Fibroblast of lung (primary cell): ENCODE measurements at regions not wholly inside any gene's neighbourhood (a gene's known extent, or its start where the extent isn't known, plus 50 kb on each side); places are given as distances from the start of the nearest gene placed in this dataset.

Source experiments
- DNase-seq, 2 donors: peaks; one replicate each; pipeline versions ENCODE4 v3.0.0 to v3.0.0-alpha.2; 2010; ENCODE audit warnings: low read depth in 2 of 2
- H2AFZ ChIP-seq: 2 replicates; pipeline ENCODE4 v1.5.1; 2012; ENCODE audit warnings: low read length, control low read depth, inconsistent platforms
- H3K27ac ChIP-seq: 2 replicates; pipeline ENCODE4 v1.5.1; 2011; ENCODE audit warnings: low read length, control low read depth; ENCODE audit not compliant: insufficient read depth
- H3K27me3 ChIP-seq: 2 replicates; pipeline ENCODE4 v1.5.1; 2011; ENCODE audit warnings: mild to moderate bottlenecking, low read length; ENCODE audit not compliant: control insufficient read depth, insufficient read depth
- H3K36me3 ChIP-seq: 2 replicates; pipeline ENCODE4 v1.5.1; 2011; ENCODE audit warnings: low read length; ENCODE audit not compliant: control insufficient read depth, insufficient read depth
- H3K4me1 ChIP-seq: 2 replicates; pipeline ENCODE4 v1.5.1; 2011; ENCODE audit warnings: low read length; ENCODE audit not compliant: control insufficient read depth, insufficient read depth; ENCODE audit errors: extremely low read depth
- H3K4me2 ChIP-seq: 2 replicates; pipeline ENCODE4 v1.5.1; 2011; ENCODE audit warnings: low read length, control low read depth; ENCODE audit not compliant: insufficient read depth; ENCODE audit errors: extremely low read depth
- H3K4me3 ChIP-seq, 4 experiments: fragments of 200-600 bp in 1 of 4; sonication (generic) in 1 of 4; replicated peaks in 1 of 4; 2 replicates each; pipeline ENCODE4 v1.5.1; 2011 to 2016; ENCODE audit warnings: low read length in 4 of 4, low read depth in 3 of 4, mild to moderate bottlenecking in 3 of 4, control low read depth in 2 of 4, inconsistent platforms in 1 of 4, mixed read lengths in 1 of 4; ENCODE audit not compliant: insufficient read depth in 1 of 4; ENCODE audit errors: control extremely low read depth in 1 of 4
- H3K79me2 ChIP-seq: 2 replicates; pipeline ENCODE4 v1.5.1; 2012; ENCODE audit warnings: mild to moderate bottlenecking, low read length, inconsistent platforms; ENCODE audit not compliant: control insufficient read depth, insufficient read depth
- H3K9ac ChIP-seq: 2 replicates; pipeline ENCODE4 v1.5.1; 2011; ENCODE audit warnings: mild to moderate bottlenecking, low read length, control low read depth; ENCODE audit not compliant: insufficient read depth
- H3K9me3 ChIP-seq: 2 replicates; pipeline ENCODE4 v1.5.1; 2012; ENCODE audit warnings: low read depth, low read length; ENCODE audit not compliant: control insufficient read depth, insufficient read depth
- H4K20me1 ChIP-seq: 2 replicates; pipeline ENCODE4 v1.5.1; 2011; ENCODE audit warnings: low read length; ENCODE audit not compliant: control insufficient read depth, insufficient read depth; ENCODE audit errors: extremely low read depth
- EZH2 ChIP-seq: IDR thresholded peaks from 2 replicates; pipeline ENCODE4 v1.5.1; 2012; ENCODE audit warnings: low read length, control low read depth, mild to moderate bottlenecking; ENCODE audit errors: missing control alignments
- TF ChIP-seq, protein P1 (sequence below), 2 donors: IDR thresholded peaks in 1 of 2; conservative IDR thresholded peaks in 1 of 2; 1 replicate in 1 of 2; 2 replicates in 1 of 2; pipeline ENCODE4 v1.5.1; 2011 to 2012; ENCODE audit warnings: low read length in 2 of 2, control low read depth in 1 of 2, inconsistent platforms in 1 of 2, low read depth in 1 of 2, mild to moderate bottlenecking in 1 of 2

GRCh38 chr1:59074598-59074997, 222.3 kb upstream of the FGGY start:
- Histone ChIP-seq H3K4me1 (peaks cover under 1% of the 10 kb centered on the region), H4K20me1 (no peaks in the 10 kb centered on the region), H3K9me3 (no peaks in the 10 kb centered on the region), H2AFZ (no peak overlapping the region), H3K79me2 (no peaks in the 10 kb centered on the region), H3K36me3 (no peaks in the 10 kb centered on the region), H3K27me3 (no peaks in the 10 kb centered on the region), H3K4me2 (no peak overlapping the region), H3K9ac (no peak overlapping the region), H3K4me3 (no peak overlapping the region), H3K27ac (no peak overlapping the region)
- no peak for DNase-seq
- TF ChIP-seq EZH2: no peak
- TF ChIP-seq, protein P1, sequence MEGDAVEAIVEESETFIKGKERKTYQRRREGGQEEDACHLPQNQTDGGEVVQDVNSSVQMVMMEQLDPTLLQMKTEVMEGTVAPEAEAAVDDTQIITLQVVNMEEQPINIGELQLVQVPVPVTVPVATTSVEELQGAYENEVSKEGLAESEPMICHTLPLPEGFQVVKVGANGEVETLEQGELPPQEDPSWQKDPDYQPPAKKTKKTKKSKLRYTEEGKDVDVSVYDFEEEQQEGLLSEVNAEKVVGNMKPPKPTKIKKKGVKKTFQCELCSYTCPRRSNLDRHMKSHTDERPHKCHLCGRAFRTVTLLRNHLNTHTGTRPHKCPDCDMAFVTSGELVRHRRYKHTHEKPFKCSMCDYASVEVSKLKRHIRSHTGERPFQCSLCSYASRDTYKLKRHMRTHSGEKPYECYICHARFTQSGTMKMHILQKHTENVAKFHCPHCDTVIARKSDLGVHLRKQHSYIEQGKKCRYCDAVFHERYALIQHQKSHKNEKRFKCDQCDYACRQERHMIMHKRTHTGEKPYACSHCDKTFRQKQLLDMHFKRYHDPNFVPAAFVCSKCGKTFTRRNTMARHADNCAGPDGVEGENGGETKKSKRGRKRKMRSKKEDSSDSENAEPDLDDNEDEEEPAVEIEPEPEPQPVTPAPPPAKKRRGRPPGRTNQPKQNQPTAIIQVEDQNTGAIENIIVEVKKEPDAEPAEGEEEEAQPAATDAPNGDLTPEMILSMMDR (conservative IDR thresholded peaks at IDR 0.05 in 1 of 2, IDR thresholded peaks at IDR 0.05 in 1 of 2; ENCODE audit: low read depth in 1 of 2, low read length in 2 of 2): no peak

- H3K9me3 ChIP-seq: no peaks in the 10 kb centered on the region
- H3K4me2 ChIP-seq: no peak overlapping the region
- no peak for DNase-seq
- no peak overlapping the region for H3K9ac ChIP-seq
- peaks cover 4% of the 10 kb centered on the region for H3K4me1 ChIP-seq
- H2AFZ ChIP-seq: no peak overlapping the region
- H3K27ac ChIP-seq: no peak overlapping the region
- H3K79me2 ChIP-seq: no peaks in the 10 kb centered on the region
- H4K20me1 ChIP-seq: no peaks in the 10 kb centered on the region
- no peaks in the 10 kb centered on the region for H3K36me3 ChIP-seq
- TF ChIP-seq EZH2: no peak
- TF ChIP-seq, protein P1 (conservative IDR thresholded peaks at IDR 0.05 in 1 of 2, IDR thresholded peaks at IDR 0.05 in 1 of 2; ENCODE audit: low read depth in 1 of 2, low read length in 2 of 2): no peak
- no peaks in the 10 kb centered on the region for H3K27me3 ChIP-seq
- no peak overlapping the region for H3K4me3 ChIP-seq
Measured at GRCh38 chr1:59075021-59075420, 221.9 kb upstream of the FGGY start.

DNA sequence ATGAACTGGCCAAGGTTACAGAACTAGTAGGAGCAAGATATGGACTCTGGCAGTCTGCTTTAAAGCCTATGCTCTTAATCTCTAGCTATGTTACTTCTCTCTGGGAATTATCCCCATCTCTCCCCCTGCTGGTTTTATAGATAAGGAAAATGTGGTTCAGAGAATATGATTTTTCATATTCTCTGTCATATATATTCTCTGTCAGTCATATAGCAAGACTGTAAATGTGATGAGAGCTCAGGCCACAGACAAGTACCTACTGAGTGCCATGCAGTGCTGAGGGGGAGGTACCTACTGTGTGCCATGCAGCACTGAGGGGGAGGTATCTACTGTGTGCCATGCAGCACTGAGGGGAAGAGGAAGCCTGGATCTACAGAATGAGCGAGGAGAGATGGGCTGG, 220.3 kb upstream of the FGGY start:
- Histone ChIP-seq H3K79me2 (no peaks in the 10 kb centered on the region), H3K9me3 (no peaks in the 10 kb centered on the region), H2AFZ (no peak overlapping the region), H3K4me2 (no peak overlapping the region), H3K4me3 (no peak overlapping the region), H3K9ac (no peak overlapping the region), H3K36me3 (no peaks in the 10 kb centered on the region), H3K27me3 (no peaks in the 10 kb centered on the region), H4K20me1 (no peaks in the 10 kb centered on the region), H3K27ac (no peak overlapping the region), H3K4me1 (peaks cover 4% of the 10 kb centered on the region)
- peak in 1 of 2 donors; percentile 55 for DNase-seq
- TF ChIP-seq, protein P1 (conservative IDR thresholded peaks at IDR 0.05 in 1 of 2, IDR thresholded peaks at IDR 0.05 in 1 of 2; ENCODE audit: low read depth in 1 of 2, low read length in 2 of 2): peak; percentile 28 to 46
- TF ChIP-seq EZH2: no peak
